Osteocyte (in vitro differentiated cells): ENCODE measurements at regions not wholly inside any gene's neighbourhood (a gene's known extent, or its start where the extent isn't known, plus 50 kb on each side); places are given as distances from the start of the nearest gene placed in this dataset.

Experiments
- DNase-seq: peaks from one replicate; pipeline ENCODE4 v3.0.0; 2021; ENCODE audit warnings: mixed read lengths; ENCODE audit not compliant: unreplicated experiment; ENCODE audit errors: extremely low spot score
- H3K27ac Mint-ChIP-seq: one replicate; pipeline ENCODE4 v1.8.0; 2021; ENCODE audit warnings: mild to moderate bottlenecking, mixed read lengths; ENCODE audit not compliant: unreplicated experiment
- H3K27me3 Mint-ChIP-seq: one replicate; pipeline ENCODE4 v1.8.0; 2021; ENCODE audit warnings: mixed read lengths; ENCODE audit not compliant: unreplicated experiment
- H3K36me3 Mint-ChIP-seq: one replicate; pipeline ENCODE4 v1.8.0; 2021; ENCODE audit warnings: mixed read lengths; ENCODE audit not compliant: unreplicated experiment
- H3K4me1 Mint-ChIP-seq: one replicate; pipeline ENCODE4 v1.8.0; 2021; ENCODE audit warnings: mixed read lengths; ENCODE audit not compliant: unreplicated experiment
- H3K4me3 Mint-ChIP-seq: one replicate; pipeline ENCODE4 v1.8.0; 2021; ENCODE audit warnings: mild to moderate bottlenecking, moderate library complexity, mixed read lengths; ENCODE audit not compliant: unreplicated experiment
- H3K9me3 Mint-ChIP-seq: one replicate; pipeline ENCODE4 v1.8.0; 2021; ENCODE audit warnings: mixed read lengths; ENCODE audit not compliant: unreplicated experiment
- TF ChIP-seq, protein P1 (sequence below): fragments of 200-600 bp; sonication (generic); IDR thresholded peaks from 2 replicates; pipeline ENCODE4 v1.5.0; 2021; ENCODE audit warnings: antibody characterized with exemption, mild to moderate bottlenecking, moderate library complexity

DNA sequence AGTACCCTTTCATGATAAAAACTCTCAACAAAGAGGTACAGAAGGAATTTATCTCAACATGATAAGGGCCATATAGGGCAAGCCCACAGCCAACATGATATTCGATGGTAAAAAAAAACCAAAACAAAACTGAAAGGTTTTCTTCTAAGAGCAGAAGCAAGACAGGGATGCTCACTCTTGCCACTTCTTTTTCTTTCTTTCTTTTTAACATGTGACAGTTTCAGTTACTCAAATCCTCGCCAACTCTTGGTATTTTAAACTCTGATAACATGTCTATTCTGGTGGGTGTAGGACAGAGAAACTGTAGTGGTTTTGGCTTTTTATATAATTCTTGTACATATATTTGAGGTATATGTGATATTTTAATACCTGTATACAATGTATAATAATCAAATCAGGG is 74.0 kb upstream of the NMNAT3 start:
- no peaks in the 10 kb centered on the region for H3K4me1 Mint-ChIP-seq
- TF ChIP-seq, protein P1, sequence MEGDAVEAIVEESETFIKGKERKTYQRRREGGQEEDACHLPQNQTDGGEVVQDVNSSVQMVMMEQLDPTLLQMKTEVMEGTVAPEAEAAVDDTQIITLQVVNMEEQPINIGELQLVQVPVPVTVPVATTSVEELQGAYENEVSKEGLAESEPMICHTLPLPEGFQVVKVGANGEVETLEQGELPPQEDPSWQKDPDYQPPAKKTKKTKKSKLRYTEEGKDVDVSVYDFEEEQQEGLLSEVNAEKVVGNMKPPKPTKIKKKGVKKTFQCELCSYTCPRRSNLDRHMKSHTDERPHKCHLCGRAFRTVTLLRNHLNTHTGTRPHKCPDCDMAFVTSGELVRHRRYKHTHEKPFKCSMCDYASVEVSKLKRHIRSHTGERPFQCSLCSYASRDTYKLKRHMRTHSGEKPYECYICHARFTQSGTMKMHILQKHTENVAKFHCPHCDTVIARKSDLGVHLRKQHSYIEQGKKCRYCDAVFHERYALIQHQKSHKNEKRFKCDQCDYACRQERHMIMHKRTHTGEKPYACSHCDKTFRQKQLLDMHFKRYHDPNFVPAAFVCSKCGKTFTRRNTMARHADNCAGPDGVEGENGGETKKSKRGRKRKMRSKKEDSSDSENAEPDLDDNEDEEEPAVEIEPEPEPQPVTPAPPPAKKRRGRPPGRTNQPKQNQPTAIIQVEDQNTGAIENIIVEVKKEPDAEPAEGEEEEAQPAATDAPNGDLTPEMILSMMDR = no peak
- no peak overlapping the region for H3K27ac Mint-ChIP-seq

DNA sequence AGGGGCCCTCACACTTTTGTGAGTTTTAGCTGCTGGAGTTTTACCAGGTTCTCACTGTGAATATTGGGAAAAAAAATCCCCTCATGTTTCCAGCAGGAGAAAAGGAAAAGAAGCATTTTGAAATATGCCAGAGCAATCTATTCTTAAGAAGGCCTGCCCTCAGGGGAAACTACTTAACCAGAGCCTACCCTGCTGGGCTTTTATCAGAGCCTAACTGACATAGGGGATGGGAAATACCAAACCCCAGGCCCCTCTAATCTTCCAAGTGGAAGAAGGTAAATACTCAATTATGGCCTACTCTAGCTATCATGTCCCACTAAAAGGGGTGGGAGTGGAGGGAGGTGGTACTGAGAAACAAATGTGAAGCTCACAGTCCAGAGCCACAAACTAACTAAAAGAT is 68.7 kb upstream of the NMNAT3 start:
- Mint-ChIP-seq H3K9me3 (peaks cover 22% of the 10 kb centered on the region), H3K27me3 (peaks cover 14% of the 10 kb centered on the region), H3K4me3 (no peak overlapping the region), H3K36me3 (peaks cover 12% of the 10 kb centered on the region), H3K4me1 (peaks cover 5% of the 10 kb centered on the region), H3K27ac (no peak overlapping the region)
- TF ChIP-seq, protein P1 = no peak
- no peak for DNase-seq

More for the DNA sequence above, 74.0 kb upstream of the NMNAT3 start:
- no peak for DNase-seq
- H3K27me3 Mint-ChIP-seq = no peaks in the 10 kb centered on the region
- peaks cover 22% of the 10 kb centered on the region for H3K9me3 Mint-ChIP-seq
- no peak overlapping the region for H3K4me3 Mint-ChIP-seq
- peaks cover 12% of the 10 kb centered on the region for H3K36me3 Mint-ChIP-seq

DNA sequence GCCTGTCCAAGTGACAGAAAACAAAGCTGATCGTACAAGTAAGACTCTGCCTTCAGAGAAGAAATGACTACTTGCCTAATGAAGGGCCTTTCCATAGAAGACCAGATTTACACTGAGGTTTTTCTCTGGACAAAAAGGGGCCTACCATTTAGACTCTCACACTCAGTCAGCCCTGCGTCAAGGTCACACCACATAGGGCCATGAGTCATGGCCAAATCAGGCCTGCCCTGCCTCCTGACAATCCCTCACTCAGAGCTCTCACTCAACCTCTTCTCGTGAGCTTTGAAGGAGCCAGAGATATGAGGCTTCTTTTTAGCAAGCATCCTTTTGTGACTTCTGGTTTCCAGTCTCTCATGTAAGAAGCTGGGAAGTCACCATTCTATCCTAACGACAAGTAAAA is 68.1 kb upstream of the NMNAT3 start:
- Mint-ChIP-seq H3K4me3 (no peak overlapping the region), H3K36me3 (peaks cover 12% of the 10 kb centered on the region), H3K27ac (no peak overlapping the region), H3K4me1 (peaks cover 5% of the 10 kb centered on the region), H3K9me3 (peaks cover 22% of the 10 kb centered on the region), H3K27me3 (peaks cover 18% of the 10 kb centered on the region)
- TF ChIP-seq, protein P1 = no peak
- DNase-seq = no peak

DNA sequence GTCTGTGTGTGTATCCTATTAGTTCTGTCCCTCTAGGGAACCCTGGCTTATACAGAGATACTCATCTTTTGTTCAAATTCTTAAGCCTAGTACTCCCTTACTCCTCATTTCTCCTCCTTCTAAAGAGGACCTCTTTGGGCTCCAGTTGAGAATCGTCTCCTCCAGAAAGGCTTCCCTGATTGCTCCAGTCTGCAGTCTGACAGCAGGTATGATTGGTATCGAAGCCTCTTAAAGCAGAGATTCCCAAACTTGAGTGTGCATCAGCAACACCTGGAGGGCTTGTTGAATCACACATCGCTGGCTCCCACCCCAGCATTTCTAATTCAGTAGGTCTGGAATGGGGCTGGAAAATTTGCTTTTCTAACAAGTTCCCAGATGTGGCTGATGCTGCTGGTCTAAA is 60.9 kb upstream of the NMNAT3 start:
- TF ChIP-seq, protein P1 = no peak
- Mint-ChIP-seq H3K27ac (no peak overlapping the region), H3K9me3 (no peaks in the 10 kb centered on the region), H3K4me1 (no peaks in the 10 kb centered on the region), H3K27me3 (peaks cover 47% of the 10 kb centered on the region), H3K4me3 (no peak overlapping the region), H3K36me3 (no peaks in the 10 kb centered on the region)
- DNase-seq = no peak

DNA sequence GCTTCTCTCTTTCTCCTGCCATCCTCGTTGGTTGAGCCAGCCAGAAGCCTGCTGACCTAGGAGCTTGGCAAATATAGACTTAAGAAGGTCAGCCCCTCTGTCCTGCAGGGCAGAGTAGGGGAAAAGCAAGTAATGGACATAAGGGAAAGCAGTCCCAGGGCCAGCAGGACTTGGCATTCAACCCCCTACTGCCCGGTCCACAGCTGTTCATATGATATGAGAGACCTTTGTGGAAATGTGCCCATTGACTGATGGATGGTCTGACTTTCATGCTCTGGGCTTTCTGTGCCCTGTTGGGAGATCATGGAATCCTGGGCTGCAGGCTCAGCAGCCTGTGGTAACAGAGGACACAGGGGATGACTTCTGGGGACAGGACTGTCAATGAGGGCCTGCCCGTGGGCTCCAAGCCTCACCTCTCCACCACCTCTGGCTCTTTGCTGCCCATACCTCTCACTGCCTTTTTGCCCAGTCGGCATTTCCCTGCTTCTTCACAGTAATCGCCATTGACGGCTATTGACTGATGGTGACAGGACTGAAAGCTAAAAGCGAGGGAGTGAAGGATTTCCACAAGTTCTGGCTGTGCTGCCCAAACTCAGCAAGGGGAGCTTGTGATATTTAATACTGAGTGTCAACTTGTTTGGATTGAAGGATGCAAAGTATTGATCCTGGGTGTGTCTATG is 60.0 kb upstream of the NMNAT3 start:
- H3K4me3 Mint-ChIP-seq = no peak overlapping the region
- H3K36me3 Mint-ChIP-seq = no peaks in the 10 kb centered on the region
- H3K4me1 Mint-ChIP-seq = no peaks in the 10 kb centered on the region
- TF ChIP-seq, protein P1 = no peak
- H3K27me3 Mint-ChIP-seq = peaks cover 53% of the 10 kb centered on the region
- DNase-seq = no peak
- no peaks in the 10 kb centered on the region for H3K9me3 Mint-ChIP-seq
- H3K27ac Mint-ChIP-seq = no peak overlapping the region
